GM12891 (cell line): ENCODE measurements at regions not wholly inside any gene's neighbourhood (a gene's known extent, or its start where the extent isn't known, plus 50 kb on each side); places are given as distances from the start of the nearest gene placed in this dataset.

Experiments used
- POLR2A ChIP-seq: IDR thresholded peaks from 2 replicates; pipeline ENCODE4 v1.6.1; 2011; ENCODE audit warnings: low read depth, low read length, control low read depth
- POLR2AphosphoS5 ChIP-seq: IDR thresholded peaks from 2 replicates; pipeline ENCODE4 v1.6.1; 2011; ENCODE audit warnings: low read depth, low read length, control low read depth
- POU2F2 ChIP-seq: IDR thresholded peaks from 2 replicates; pipeline ENCODE4 v1.6.1; 2011; ENCODE audit warnings: low read depth, mild to moderate bottlenecking, control low read depth, low read length, moderate library complexity
- SPI1 ChIP-seq: IDR thresholded peaks from 2 replicates; pipeline ENCODE4 v1.6.1; 2011; ENCODE audit warnings: low read depth, low read length, control low read depth
- TAF1 ChIP-seq: IDR thresholded peaks from 2 replicates; pipeline ENCODE4 v1.6.1; 2011; ENCODE audit warnings: low read depth, low read length, control low read depth

- no peak for TF ChIP-seq POLR2AphosphoS5
- no peak for TF ChIP-seq POLR2A
- TF ChIP-seq TAF1 = no peak
- TF ChIP-seq SPI1 = no peak
- TF ChIP-seq POU2F2 = no peak
Measured at GRCh38 chr20:46820682-46821081, 74.0 kb upstream of the EYA2 start.
